Liver (tissue), 8 donors: ENCODE measurements at regions not wholly inside any gene's neighbourhood (a gene's known extent, or its start where the extent isn't known, plus 50 kb on each side); places are given as distances from the start of the nearest gene placed in this dataset.

Source experiments
- DNase-seq: peaks from one replicate; pipeline ENCODE4 v3.0.0-alpha.2; 2017; ENCODE audit warnings: low spot score
- H3K27ac ChIP-seq, 2 donors: one replicate each; pipeline ENCODE4 v1.7.0; 2013; ENCODE audit warnings: inconsistent platforms in 2 of 2, low read length in 2 of 2, control low read depth in 1 of 2, low read depth in 1 of 2, mild to moderate bottlenecking in 1 of 2
- H3K27me3 ChIP-seq, 4 donors: one replicate each; pipeline versions ENCODE4 v1.6.1 to v1.7.0; 2013; ENCODE audit warnings: low read length in 3 of 4, inconsistent platforms in 1 of 4, mild to moderate bottlenecking in 1 of 4, moderate library complexity in 1 of 4; ENCODE audit not compliant: control insufficient read depth in 4 of 4, insufficient read depth in 4 of 4
- H3K36me3 ChIP-seq, 4 donors: one replicate each; pipeline versions ENCODE4 v1.6.1 to v1.7.0; 2013; ENCODE audit warnings: low read length in 3 of 4, mild to moderate bottlenecking in 3 of 4, low read depth in 1 of 4, moderate library complexity in 1 of 4; ENCODE audit not compliant: control insufficient read depth in 4 of 4, insufficient read depth in 3 of 4
- H3K4me1 ChIP-seq, 4 donors: one replicate each; pipeline versions ENCODE4 v1.6.1 to v1.7.0; 2013; ENCODE audit warnings: low read length in 3 of 4, mild to moderate bottlenecking in 3 of 4, moderate library complexity in 1 of 4; ENCODE audit not compliant: control insufficient read depth in 4 of 4, insufficient read depth in 4 of 4
- H3K4me3 ChIP-seq, 3 donors: one replicate each; pipeline versions ENCODE4 v1.6.1 to v1.7.0; 2013; ENCODE audit warnings: low read length in 3 of 3, control low read depth in 1 of 3, low read depth in 1 of 3, mild to moderate bottlenecking in 1 of 3
- H3K9ac ChIP-seq, 2 donors: one replicate each; pipeline ENCODE4 v1.7.0; 2013; ENCODE audit warnings: low read length in 2 of 2, mild to moderate bottlenecking in 2 of 2, moderate library complexity in 2 of 2, control low read depth in 1 of 2, low read depth in 1 of 2
- H3K9me3 ChIP-seq, 4 donors: one replicate each; pipeline versions ENCODE4 v1.6.1 to v1.7.0; 2013; ENCODE audit warnings: low read length in 3 of 4; ENCODE audit not compliant: control insufficient read depth in 4 of 4
- FOXA2 ChIP-seq: IDR thresholded peaks from 2 replicates; pipeline ENCODE4 v1.6.1; 2016; ENCODE audit warnings: antibody characterized with exemption
- GABPA ChIP-seq, 2 donors: IDR thresholded peaks in 1 of 2; conservative IDR thresholded peaks in 1 of 2; 2 replicates each; pipeline ENCODE4 v1.6.1; 2016; ENCODE audit warnings: antibody characterized with exemption in 2 of 2, mild to moderate bottlenecking in 1 of 2, moderate library complexity in 1 of 2
- HNF4A ChIP-seq, 2 donors: conservative IDR thresholded peaks; 2 replicates each; pipeline ENCODE4 v1.6.1; 2016; ENCODE audit warnings: antibody characterized with exemption in 2 of 2, mild to moderate bottlenecking in 2 of 2
- JUND ChIP-seq, 2 donors: IDR thresholded peaks; 2 replicates each; pipeline ENCODE4 v1.6.1; 2016; ENCODE audit warnings: antibody characterized with exemption in 2 of 2
- MAX ChIP-seq: IDR thresholded peaks from 2 replicates; pipeline ENCODE4 v1.6.1; 2016; ENCODE audit warnings: antibody characterized with exemption
- NR2F2 ChIP-seq: IDR thresholded peaks from 2 replicates; pipeline ENCODE4 v1.6.1; 2016; ENCODE audit warnings: antibody characterized with exemption
- RAD21 ChIP-seq, 2 donors: IDR thresholded peaks; 2 replicates each; pipeline ENCODE4 v1.6.1; 2016; ENCODE audit warnings: antibody characterized with exemption in 2 of 2, mild to moderate bottlenecking in 2 of 2
- REST ChIP-seq: IDR thresholded peaks from 2 replicates; pipeline ENCODE4 v1.6.1; 2016; ENCODE audit warnings: antibody characterized with exemption, mild to moderate bottlenecking
- RXRA ChIP-seq, 2 donors: IDR thresholded peaks; 2 replicates each; pipeline ENCODE4 v1.6.1; 2017 to 2018; ENCODE audit warnings: antibody characterized with exemption in 2 of 2, mild to moderate bottlenecking in 1 of 2
- SP1 ChIP-seq: IDR thresholded peaks from 2 replicates; pipeline ENCODE4 v1.6.1; 2018; ENCODE audit warnings: antibody characterized with exemption, mild to moderate bottlenecking
- TAF1 ChIP-seq: conservative IDR thresholded peaks from 2 replicates; pipeline ENCODE4 v1.6.1; 2016; ENCODE audit warnings: antibody characterized with exemption, mild to moderate bottlenecking
- YY1 ChIP-seq: IDR thresholded peaks from 2 replicates; pipeline ENCODE4 v1.6.1; 2016; ENCODE audit warnings: antibody characterized with exemption, mild to moderate bottlenecking
- ZBTB33 ChIP-seq: IDR thresholded peaks from 2 replicates; pipeline ENCODE4 v1.6.1; 2016; ENCODE audit warnings: antibody characterized with exemption
- WGBS: extraction: QIAGEN DNeasy Blood & Tissue Kit; methylation state at CpG from one replicate; pipeline ENCODE4 v1.1.7; 2013; 5-methylcytosine and 5-hydroxymethylcytosine counted together
- TF ChIP-seq, protein P1 (sequence below): fragments of 150-350 bp; IDR thresholded peaks from 2 replicates; pipeline ENCODE4 v1.5.1; 2017; ENCODE audit warnings: improper control_type of control experiment, low read depth, low read length; ENCODE audit not compliant: missing input control
- TF ChIP-seq, protein P2 (sequence below): IDR thresholded peaks from 2 replicates; pipeline ENCODE4 v1.6.1; 2016; ENCODE audit warnings: antibody characterized with exemption
- donor health status: healthy.
- donor health status: healthy.
- donor health status: healthy.
- donor health status: healthy.
- donor health status: healthy.

DNA sequence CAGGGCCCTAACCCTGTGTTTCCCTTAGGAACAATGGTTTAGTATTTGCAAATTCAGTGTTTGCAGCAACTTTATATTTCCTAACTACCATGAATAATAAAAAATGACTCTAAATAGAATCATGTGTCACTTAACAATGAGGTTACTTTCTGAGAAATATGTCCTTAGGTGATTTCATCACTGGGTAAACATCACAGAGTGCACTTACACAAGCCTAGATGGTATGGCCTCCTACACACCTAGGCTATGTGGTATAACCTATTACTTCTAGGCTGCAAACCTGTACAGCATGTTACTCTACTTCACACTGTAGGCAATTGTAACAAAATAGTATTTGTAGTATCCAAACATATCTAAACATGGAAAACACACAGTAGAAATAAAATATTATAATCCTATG lies 1174.6 kb upstream of the LRRTM3 start:
- no peak for DNase-seq
- TF ChIP-seq, protein P1, sequence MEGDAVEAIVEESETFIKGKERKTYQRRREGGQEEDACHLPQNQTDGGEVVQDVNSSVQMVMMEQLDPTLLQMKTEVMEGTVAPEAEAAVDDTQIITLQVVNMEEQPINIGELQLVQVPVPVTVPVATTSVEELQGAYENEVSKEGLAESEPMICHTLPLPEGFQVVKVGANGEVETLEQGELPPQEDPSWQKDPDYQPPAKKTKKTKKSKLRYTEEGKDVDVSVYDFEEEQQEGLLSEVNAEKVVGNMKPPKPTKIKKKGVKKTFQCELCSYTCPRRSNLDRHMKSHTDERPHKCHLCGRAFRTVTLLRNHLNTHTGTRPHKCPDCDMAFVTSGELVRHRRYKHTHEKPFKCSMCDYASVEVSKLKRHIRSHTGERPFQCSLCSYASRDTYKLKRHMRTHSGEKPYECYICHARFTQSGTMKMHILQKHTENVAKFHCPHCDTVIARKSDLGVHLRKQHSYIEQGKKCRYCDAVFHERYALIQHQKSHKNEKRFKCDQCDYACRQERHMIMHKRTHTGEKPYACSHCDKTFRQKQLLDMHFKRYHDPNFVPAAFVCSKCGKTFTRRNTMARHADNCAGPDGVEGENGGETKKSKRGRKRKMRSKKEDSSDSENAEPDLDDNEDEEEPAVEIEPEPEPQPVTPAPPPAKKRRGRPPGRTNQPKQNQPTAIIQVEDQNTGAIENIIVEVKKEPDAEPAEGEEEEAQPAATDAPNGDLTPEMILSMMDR, result no peak
- no peak for TF ChIP-seq RXRA (IDR thresholded peaks at IDR 0.05)
- TF ChIP-seq NR2F2, result no peak
- TF ChIP-seq ZBTB33, result no peak
- no peak for TF ChIP-seq MAX
- TF ChIP-seq RAD21 (IDR thresholded peaks at IDR 0.05), result no peak
- TF ChIP-seq FOXA2, result no peak
- TF ChIP-seq TAF1, result no peak
- no peak for TF ChIP-seq SP1
- no peak for TF ChIP-seq YY1
- TF ChIP-seq HNF4A (conservative IDR thresholded peaks at IDR 0.05), result no peak
- TF ChIP-seq, protein P2, sequence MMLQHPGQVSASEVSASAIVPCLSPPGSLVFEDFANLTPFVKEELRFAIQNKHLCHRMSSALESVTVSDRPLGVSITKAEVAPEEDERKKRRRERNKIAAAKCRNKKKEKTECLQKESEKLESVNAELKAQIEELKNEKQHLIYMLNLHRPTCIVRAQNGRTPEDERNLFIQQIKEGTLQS, result no peak
- TF ChIP-seq JUND (IDR thresholded peaks at IDR 0.05), result no peak
- no peak for TF ChIP-seq REST
- H3K27me3 ChIP-seq, result no peaks in the 10 kb centered on the region
- H3K9me3 ChIP-seq, result no peaks in the 10 kb centered on the region
- no peak overlapping the region for H3K9ac ChIP-seq
- no peak overlapping the region for H3K27ac ChIP-seq
- peaks cover 0 to 1% (median 0%) of the 10 kb centered on the region in 4 donors for H3K4me1 ChIP-seq
- no peaks in the 10 kb centered on the region for H3K36me3 ChIP-seq
- H3K4me3 ChIP-seq, result no peak overlapping the region

DNA sequence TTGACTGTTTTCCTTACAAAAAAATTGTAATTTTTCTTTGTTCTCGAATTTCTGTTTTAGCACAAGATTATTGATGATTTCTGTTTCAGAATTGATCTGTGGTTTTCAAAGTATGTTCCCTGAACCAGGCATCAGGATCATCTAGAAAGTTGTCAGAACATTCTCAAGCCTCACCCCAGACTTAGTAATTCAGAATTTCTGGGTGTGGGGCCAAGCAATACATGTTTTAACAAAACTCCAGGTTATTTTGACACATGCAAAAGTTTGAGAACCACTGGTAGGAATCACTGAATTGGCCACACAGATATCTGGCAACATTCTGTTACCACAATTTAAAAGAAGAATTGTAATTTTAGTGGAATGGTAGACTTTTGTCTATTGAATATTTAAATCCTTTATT lies 1173.9 kb upstream of the LRRTM3 start:
- Histone ChIP-seq H3K4me1 (peaks cover 0 to 1% (median 0%) of the 10 kb centered on the region in 4 donors), H3K27me3 (no peaks in the 10 kb centered on the region), H3K9ac (no peak overlapping the region), H3K36me3 (no peaks in the 10 kb centered on the region), H3K4me3 (no peak overlapping the region), H3K27ac (no peak overlapping the region), H3K9me3 (no peaks in the 10 kb centered on the region)
- 85% methylated on average over 1 of the region's 1 CpG for WGBS
- TF ChIP-seq GABPA (IDR thresholded peaks at IDR 0.05 in 1 of 2, conservative IDR thresholded peaks at IDR 0.05 in 1 of 2) (no peak), REST (no peak), MAX (no peak), ZBTB33 (no peak), YY1 (no peak), JUND (IDR thresholded peaks at IDR 0.05) (no peak)
- TF ChIP-seq, protein P2, result no peak
- no peak for DNase-seq
